H9 (cell line): ENCODE measurements at regions not wholly inside any gene's neighbourhood (a gene's known extent, or its start where the extent isn't known, plus 50 kb on each side); places are given as distances from the start of the nearest gene placed in this dataset.

Experiments
- DNase-seq: peaks from one replicate; pipeline ENCODE4 v3.0.0-alpha.2; 2017
- H2AFZ ChIP-seq: one replicate; pipeline ENCODE4 v1.6.1; 2013; ENCODE audit warnings: mild to moderate bottlenecking, low read length, control low read depth, moderate library complexity
- H2AK5ac ChIP-seq: 2 replicates; pipeline ENCODE4 v1.6.1; 2013; ENCODE audit warnings: low read length, control low read depth, mixed read lengths; ENCODE audit not compliant: insufficient read length
- H2BK120ac ChIP-seq: one replicate; pipeline ENCODE4 v1.6.1; 2013; ENCODE audit warnings: low read depth, mild to moderate bottlenecking, low read length, control low read depth, inconsistent platforms; ENCODE audit not compliant: poor library complexity, severe bottlenecking
- H2BK12ac ChIP-seq: 2 replicates; pipeline ENCODE4 v1.6.1; 2013; ENCODE audit warnings: low read length, control low read depth, mixed read lengths, low read depth; ENCODE audit not compliant: insufficient read length
- H2BK15ac ChIP-seq: 2 replicates; pipeline ENCODE4 v1.6.1; 2013; ENCODE audit warnings: low read depth, low read length, control low read depth
- H2BK20ac ChIP-seq: one replicate; pipeline ENCODE4 v1.6.1; 2013; ENCODE audit warnings: low read depth, mild to moderate bottlenecking, low read length, control low read depth, inconsistent platforms; ENCODE audit not compliant: poor library complexity, severe bottlenecking
- H2BK5ac ChIP-seq: 2 replicates; pipeline ENCODE4 v1.6.1; 2013; ENCODE audit warnings: low read length, control low read depth, mixed read lengths; ENCODE audit not compliant: insufficient read length
- H3K14ac ChIP-seq: 2 replicates; pipeline ENCODE4 v1.6.1; 2013; ENCODE audit warnings: low read length, control low read depth; ENCODE audit not compliant: insufficient read depth
- H3K18ac ChIP-seq: 2 replicates; pipeline ENCODE4 v1.6.1; 2013; ENCODE audit warnings: low read depth, mild to moderate bottlenecking, mixed read lengths, low read length, control low read depth; ENCODE audit not compliant: insufficient read length
- H3K23ac ChIP-seq: 2 replicates; pipeline ENCODE4 v1.6.1; 2013; ENCODE audit warnings: low read length, control low read depth, mixed read lengths, low read depth; ENCODE audit not compliant: insufficient read length
- H3K23me2 ChIP-seq: 2 replicates; pipeline ENCODE4 v1.6.1; 2013; ENCODE audit warnings: low read depth, mild to moderate bottlenecking, mixed read lengths, low read length, control low read depth; ENCODE audit not compliant: insufficient read length, poor library complexity, severe bottlenecking
- H3K27ac ChIP-seq: 2 replicates; pipeline ENCODE4 v1.5.1; 2013; ENCODE audit warnings: low read length, control low read depth, mixed read lengths, low read depth; ENCODE audit not compliant: insufficient read length
- H3K27me3 ChIP-seq: 2 replicates; pipeline ENCODE4 v1.6.1; 2013; ENCODE audit warnings: low read length, control low read depth, inconsistent platforms; ENCODE audit not compliant: insufficient read depth
- H3K4ac ChIP-seq: 2 replicates; pipeline ENCODE4 v1.6.1; 2013; ENCODE audit warnings: low read depth, mild to moderate bottlenecking, control low read depth, inconsistent platforms, low read length, moderate library complexity
- H3K4me1 ChIP-seq: 2 replicates; pipeline ENCODE4 v1.6.1; 2013; ENCODE audit warnings: low read length, control low read depth, inconsistent platforms; ENCODE audit not compliant: insufficient read depth
- H3K4me2 ChIP-seq: 2 replicates; pipeline ENCODE4 v1.6.1; 2013; ENCODE audit warnings: low read length, control low read depth, mixed read lengths; ENCODE audit not compliant: insufficient read length, insufficient read depth
- H3K56ac ChIP-seq: 2 replicates; pipeline ENCODE4 v1.6.1; 2013; ENCODE audit warnings: low read depth, mild to moderate bottlenecking, mixed read lengths, low read length, control low read depth; ENCODE audit not compliant: insufficient read length
- H3K79me1 ChIP-seq: 2 replicates; pipeline ENCODE4 v1.6.1; 2013; ENCODE audit warnings: low read depth, mild to moderate bottlenecking, moderate library complexity, low read length, control low read depth, inconsistent platforms; ENCODE audit not compliant: insufficient read depth, poor library complexity, severe bottlenecking
- H3K79me2 ChIP-seq: 2 replicates; pipeline ENCODE4 v1.6.1; 2013; ENCODE audit warnings: low read length, control low read depth, inconsistent platforms; ENCODE audit not compliant: insufficient read depth
- H3K9ac ChIP-seq: 2 replicates; pipeline ENCODE4 v1.6.1; 2013; ENCODE audit warnings: low read length, control low read depth, mixed read lengths; ENCODE audit not compliant: insufficient read length; ENCODE audit errors: extremely low read depth
- H3K9me3 ChIP-seq: one replicate; pipeline ENCODE4 v1.6.1; 2013; ENCODE audit warnings: low read depth, low read length, inconsistent platforms; ENCODE audit not compliant: control insufficient read depth
- H3T11ph ChIP-seq: one replicate; pipeline ENCODE4 v1.6.1; 2013; ENCODE audit warnings: mild to moderate bottlenecking, low read length, control low read depth, inconsistent platforms
- H4K20me1 ChIP-seq: one replicate; pipeline ENCODE4 v1.6.1; 2013; ENCODE audit not compliant: control insufficient read depth, insufficient read length, insufficient read depth
- H4K5ac ChIP-seq: 2 replicates; pipeline ENCODE4 v1.6.1; 2013; ENCODE audit warnings: low read depth, mild to moderate bottlenecking, mixed read lengths, low read length, control low read depth; ENCODE audit not compliant: insufficient read length
- H4K8ac ChIP-seq: replicated peaks from 2 replicates; pipeline ENCODE4 v1.6.1; 2013; ENCODE audit warnings: low read length, control low read depth, mixed read lengths, low read depth; ENCODE audit not compliant: insufficient read length
- H4K91ac ChIP-seq: 2 replicates; pipeline ENCODE4 v1.6.1; 2013; ENCODE audit warnings: low read depth, mild to moderate bottlenecking, moderate library complexity, mixed read lengths, low read length, control low read depth; ENCODE audit not compliant: insufficient read length
- H3K27ac Mint-ChIP-seq, 3 experiments: 2 replicates in 2 of 3; 3 replicates in 1 of 3; pipeline ENCODE4 v1.8.0; 2020 to 2021; ENCODE audit warnings: mixed read lengths in 3 of 3, mild to moderate bottlenecking in 1 of 3, moderate library complexity in 1 of 3
- H3K27me3 Mint-ChIP-seq: 2 replicates; pipeline ENCODE4 v1.8.0; 2021; ENCODE audit warnings: low read depth, mild to moderate bottlenecking, moderate library complexity, mixed read lengths
- H3K36me3 Mint-ChIP-seq, 3 experiments: 2 replicates in 2 of 3; 3 replicates in 1 of 3; pipeline ENCODE4 v1.8.0; 2020 to 2021; ENCODE audit warnings: low read depth in 3 of 3, mixed read lengths in 3 of 3; ENCODE audit not compliant: insufficient read depth in 1 of 3
- H3K4me1 Mint-ChIP-seq, 2 experiments: 2 replicates each; pipeline ENCODE4 v1.8.0; 2020; ENCODE audit warnings: mixed read lengths in 2 of 2
- H3K4me3 Mint-ChIP-seq, 2 experiments: 2 replicates in 1 of 2; 3 replicates in 1 of 2; pipeline ENCODE4 v1.8.0; 2020 to 2021; ENCODE audit warnings: mild to moderate bottlenecking in 2 of 2, mixed read lengths in 2 of 2, moderate library complexity in 1 of 2
- H3K9me3 Mint-ChIP-seq, 2 experiments: 2 replicates in 1 of 2; 3 replicates in 1 of 2; pipeline ENCODE4 v1.8.0; 2020; ENCODE audit warnings: mild to moderate bottlenecking in 2 of 2, mixed read lengths in 2 of 2, moderate library complexity in 1 of 2
- CTCF ChIP-seq: fragments of 200-600 bp; sonication (generic); conservative IDR thresholded peaks from 3 replicates; pipeline ENCODE4 v1.8.0; 2021; ENCODE audit warnings: antibody characterized with exemption, mild to moderate bottlenecking
- WGBS: extraction: QIAGEN DNeasy Blood & Tissue Kit; methylation state at CpG from one replicate; pipeline ENCODE4 v1.1.7; 2013; ENCODE audit warnings: missing lambda C conversion rate, low lambda C conversion rate, mixed read lengths; ENCODE audit not compliant: insufficient read length; ENCODE audit errors: extremely low coverage; 5-methylcytosine and 5-hydroxymethylcytosine counted together

- H3K18ac ChIP-seq, result no peak overlapping the region
- H3K79me2 ChIP-seq, result no peaks in the 10 kb centered on the region
- no peak overlapping the region for H2BK12ac ChIP-seq
- H2BK5ac ChIP-seq, result no peak overlapping the region
- no peaks in the 10 kb centered on the region for H3K79me1 ChIP-seq
- Mint-ChIP-seq H3K27ac (no peak overlapping the region), H3K36me3 (no peaks in the 10 kb centered on the region), H3K27me3 (no peaks in the 10 kb centered on the region; the same call in 1 of the 2 replicates), H3K9me3 (no peaks in the 10 kb centered on the region; a peak in 1 of 5 replicates), H3K4me3 (no peak overlapping the region), H3K4me1 (peaks cover 13% of the 10 kb centered on the region in 2 experiments)
- no peak overlapping the region for H2AFZ ChIP-seq
- no peak overlapping the region for H3K56ac ChIP-seq
- no peak overlapping the region for H2BK120ac ChIP-seq
- no peak overlapping the region for H3K23ac ChIP-seq
- H4K5ac ChIP-seq, result peak overlapping the region; percentile 42
- H3K27ac ChIP-seq, result no peak overlapping the region
- WGBS, result no CpG with 5 or more reads among the region's 5 CpGs
- H3K9ac ChIP-seq, result no peak overlapping the region
- H3K27me3 ChIP-seq, result no peaks in the 10 kb centered on the region
- H4K20me1 ChIP-seq, result no peaks in the 10 kb centered on the region
- no peak overlapping the region for H4K8ac ChIP-seq
- H2AK5ac ChIP-seq, result no peak overlapping the region
- H3K4ac ChIP-seq, result no peak overlapping the region
- no peak overlapping the region for H3K4me2 ChIP-seq
- H3K9me3 ChIP-seq, result no peaks in the 10 kb centered on the region
- H3K14ac ChIP-seq, result no peak overlapping the region
- H3K4me1 ChIP-seq, result no peaks in the 10 kb centered on the region
- no peak overlapping the region for H3T11ph ChIP-seq
- no peak for TF ChIP-seq CTCF
- no peak overlapping the region for H2BK15ac ChIP-seq
- H3K23me2 ChIP-seq, result no peaks in the 10 kb centered on the region
- no peak for DNase-seq
- no peak overlapping the region for H4K91ac ChIP-seq
- no peak overlapping the region for H2BK20ac ChIP-seq
Measured at GRCh38 chr2:45214550-45214949, 205.3 kb upstream of the SIX2 start.
